HFFc6 (cell line): ENCODE measurements at regions not wholly inside any gene's neighbourhood (a gene's known extent, or its start where the extent isn't known, plus 50 kb on each side); places are given as distances from the start of the nearest gene placed in this dataset.
"Not testable (repeated sequence)": the region's sequence is repeated elsewhere in the genome, so short reads cannot be mapped to it uniquely, and the experiment has no call there.

Experiments
- DNase-seq: peaks from one replicate; pipeline ENCODE4 v3.0.0-alpha.2; 2018
- H3K27ac Mint-ChIP-seq: 2 replicates; pipeline ENCODE4 v1.8.0; 2020; ENCODE audit warnings: mild to moderate bottlenecking, mixed read lengths
- H3K27me3 Mint-ChIP-seq: 2 replicates; pipeline ENCODE4 v1.8.0; 2021; ENCODE audit warnings: mild to moderate bottlenecking, moderate library complexity, mixed read lengths; ENCODE audit not compliant: insufficient read depth
- H3K36me3 Mint-ChIP-seq: 2 replicates; pipeline ENCODE4 v1.8.0; 2021; ENCODE audit warnings: low read depth, mixed read lengths
- H3K4me1 Mint-ChIP-seq: 2 replicates; pipeline ENCODE4 v1.8.0; 2020; ENCODE audit warnings: low read depth, mixed read lengths
- H3K4me3 Mint-ChIP-seq: 2 replicates; pipeline ENCODE4 v1.8.0; 2020; ENCODE audit warnings: mild to moderate bottlenecking, moderate library complexity, mixed read lengths
- H3K9me3 Mint-ChIP-seq: 2 replicates; pipeline ENCODE4 v1.8.0; 2020; ENCODE audit warnings: mild to moderate bottlenecking, mixed read lengths
- TF ChIP-seq, protein P1 (sequence below): fragments of 200-600 bp; sonication (generic); IDR thresholded peaks from 2 replicates; pipeline ENCODE4 v1.5.0; 2021; ENCODE audit warnings: antibody characterized with exemption, mild to moderate bottlenecking

- Mint-ChIP-seq H3K4me1 (no peaks in the 10 kb centered on the region), H3K27me3 (no peaks in the 10 kb centered on the region; the same call in 1 of the 2 replicates), H3K9me3 (peaks cover 28% of the 10 kb centered on the region), H3K4me3 (no peak overlapping the region), H3K27ac (no peak overlapping the region), H3K36me3 (no peaks in the 10 kb centered on the region; the same call in 1 of the 2 replicates)
- TF ChIP-seq, protein P1, sequence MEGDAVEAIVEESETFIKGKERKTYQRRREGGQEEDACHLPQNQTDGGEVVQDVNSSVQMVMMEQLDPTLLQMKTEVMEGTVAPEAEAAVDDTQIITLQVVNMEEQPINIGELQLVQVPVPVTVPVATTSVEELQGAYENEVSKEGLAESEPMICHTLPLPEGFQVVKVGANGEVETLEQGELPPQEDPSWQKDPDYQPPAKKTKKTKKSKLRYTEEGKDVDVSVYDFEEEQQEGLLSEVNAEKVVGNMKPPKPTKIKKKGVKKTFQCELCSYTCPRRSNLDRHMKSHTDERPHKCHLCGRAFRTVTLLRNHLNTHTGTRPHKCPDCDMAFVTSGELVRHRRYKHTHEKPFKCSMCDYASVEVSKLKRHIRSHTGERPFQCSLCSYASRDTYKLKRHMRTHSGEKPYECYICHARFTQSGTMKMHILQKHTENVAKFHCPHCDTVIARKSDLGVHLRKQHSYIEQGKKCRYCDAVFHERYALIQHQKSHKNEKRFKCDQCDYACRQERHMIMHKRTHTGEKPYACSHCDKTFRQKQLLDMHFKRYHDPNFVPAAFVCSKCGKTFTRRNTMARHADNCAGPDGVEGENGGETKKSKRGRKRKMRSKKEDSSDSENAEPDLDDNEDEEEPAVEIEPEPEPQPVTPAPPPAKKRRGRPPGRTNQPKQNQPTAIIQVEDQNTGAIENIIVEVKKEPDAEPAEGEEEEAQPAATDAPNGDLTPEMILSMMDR, result no peak
- no peak for DNase-seq
Observed at GRCh38 chr1:73194965-73195364, 912.6 kb upstream of the NEGR1 start.

DNA sequence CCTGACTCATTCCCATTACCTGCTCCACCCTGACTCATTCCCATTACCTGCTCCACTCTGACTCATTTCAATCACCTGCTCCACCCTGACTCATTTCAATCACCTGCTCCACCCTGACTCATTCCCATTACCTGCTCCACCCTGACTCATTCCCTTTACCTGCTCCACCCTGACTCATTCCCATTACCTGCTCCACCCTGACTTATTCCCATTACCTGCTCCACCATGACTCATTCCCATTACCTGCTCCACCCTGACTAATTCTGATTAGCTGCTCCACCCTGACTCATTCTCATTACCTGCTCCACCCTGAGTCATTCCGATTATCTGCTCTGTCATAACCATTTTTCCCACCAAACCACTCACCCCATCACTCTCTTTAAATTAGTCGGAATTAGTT, 901.2 kb upstream of the NEGR1 start:
- not testable (repeated sequence) for H3K4me1 Mint-ChIP-seq, H3K36me3 Mint-ChIP-seq, DNase-seq, H3K27me3 Mint-ChIP-seq, H3K4me3 Mint-ChIP-seq, H3K27ac Mint-ChIP-seq
- peaks cover 20% of the 10 kb centered on the region for H3K9me3 Mint-ChIP-seq

DNA sequence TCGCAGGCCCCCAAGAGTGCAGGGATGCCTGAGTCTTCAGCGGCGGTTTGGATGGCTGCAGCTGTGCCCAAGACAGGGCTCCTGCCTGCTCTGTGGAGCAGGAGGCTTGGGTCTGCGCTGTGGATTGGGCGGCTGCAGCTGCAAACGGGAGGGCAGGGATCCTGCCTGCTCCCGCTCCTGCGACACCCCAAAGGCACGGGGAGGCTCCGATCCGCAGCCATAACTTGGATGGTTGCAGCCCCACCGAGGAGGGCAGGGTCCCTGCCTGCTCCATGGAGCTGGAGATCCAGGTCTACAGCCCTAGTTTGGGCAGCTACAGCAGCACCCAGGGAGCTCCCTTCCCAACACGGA, 898.8 kb upstream of the NEGR1 start:
- no peak for DNase-seq
- Mint-ChIP-seq H3K27me3 (no peaks in the 10 kb centered on the region; the same call in 1 of the 2 replicates), H3K4me3 (no peak overlapping the region), H3K27ac (no peak overlapping the region), H3K9me3 (peaks cover 18% of the 10 kb centered on the region; the same call in 1 of the 2 replicates), H3K36me3 (no peaks in the 10 kb centered on the region), H3K4me1 (no peaks in the 10 kb centered on the region)
- TF ChIP-seq, protein P1, result no peak

DNA sequence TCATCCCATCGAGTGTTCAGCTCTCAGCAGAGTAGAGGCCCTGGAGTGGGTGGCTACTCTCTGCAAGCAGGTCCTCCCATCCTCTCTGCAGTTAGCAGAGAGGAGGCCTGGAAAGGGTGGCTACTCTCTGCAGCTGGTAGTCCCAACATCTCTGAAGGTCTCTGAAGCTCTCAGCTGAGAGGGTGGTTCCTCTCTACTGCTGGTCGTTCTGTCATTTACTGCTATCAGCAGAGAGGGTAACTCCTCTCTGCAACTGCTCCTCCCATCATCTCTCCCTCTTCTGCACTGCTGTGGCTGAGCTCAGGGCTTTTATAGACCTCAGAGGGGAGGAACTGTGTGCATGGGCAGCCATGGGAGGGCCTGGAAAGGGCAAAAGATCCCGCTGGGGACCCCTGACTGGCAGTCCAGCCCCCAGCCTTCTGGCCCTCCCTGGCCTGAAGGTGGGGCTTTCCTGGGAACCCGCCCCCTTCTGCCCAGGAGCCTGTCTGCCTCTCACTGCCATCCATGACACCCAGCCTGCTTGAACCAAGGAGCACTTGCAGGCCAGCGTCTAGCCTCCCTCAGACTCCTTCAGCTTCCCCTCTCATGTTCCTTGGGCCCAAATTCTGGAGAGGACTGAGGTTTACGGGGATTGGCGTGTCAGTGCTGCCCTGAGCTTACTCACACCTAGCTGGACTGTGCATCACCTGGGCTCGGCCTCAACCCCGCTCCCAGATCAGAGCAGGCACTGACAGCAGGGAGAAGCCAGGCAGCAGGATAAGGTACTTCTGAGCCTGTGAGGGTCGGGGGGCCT, 898.3 kb upstream of the NEGR1 start:
- H3K27ac Mint-ChIP-seq, result no peak overlapping the region
- H3K36me3 Mint-ChIP-seq, result no peaks in the 10 kb centered on the region
- peaks cover 18% of the 10 kb centered on the region; the same call in 1 of the 2 replicates for H3K9me3 Mint-ChIP-seq
- no peak for DNase-seq
- no peak overlapping the region for H3K4me3 Mint-ChIP-seq
- TF ChIP-seq, protein P1, result no peak
- H3K4me1 Mint-ChIP-seq, result no peaks in the 10 kb centered on the region
- H3K27me3 Mint-ChIP-seq, result no peaks in the 10 kb centered on the region; the same call in 1 of the 2 replicates

DNA sequence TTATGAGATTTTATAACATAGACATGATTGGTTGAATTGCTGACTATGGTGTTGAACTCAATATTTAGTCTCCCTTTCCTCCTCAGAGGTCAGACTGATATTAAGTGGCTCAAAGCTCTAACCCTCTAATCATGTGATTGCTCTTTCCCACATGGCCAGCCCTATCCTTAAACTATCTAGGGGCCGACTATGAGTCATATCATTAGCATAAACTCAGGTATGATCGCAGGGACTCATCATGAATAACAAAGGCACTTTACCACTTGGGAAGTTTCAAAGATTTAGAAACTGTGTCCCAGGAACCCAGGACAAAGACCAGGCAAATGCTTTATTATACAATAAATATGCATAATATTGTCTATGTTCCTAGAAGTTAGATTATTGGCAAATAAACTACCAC, 894.6 kb upstream of the NEGR1 start:
- Mint-ChIP-seq H3K9me3 (peaks cover 13% of the 10 kb centered on the region), H3K36me3 (no peaks in the 10 kb centered on the region), H3K27me3 (no peaks in the 10 kb centered on the region), H3K27ac (no peak overlapping the region), H3K4me1 (no peaks in the 10 kb centered on the region), H3K4me3 (no peak overlapping the region)
- TF ChIP-seq, protein P1, result no peak
- no peak for DNase-seq

DNA sequence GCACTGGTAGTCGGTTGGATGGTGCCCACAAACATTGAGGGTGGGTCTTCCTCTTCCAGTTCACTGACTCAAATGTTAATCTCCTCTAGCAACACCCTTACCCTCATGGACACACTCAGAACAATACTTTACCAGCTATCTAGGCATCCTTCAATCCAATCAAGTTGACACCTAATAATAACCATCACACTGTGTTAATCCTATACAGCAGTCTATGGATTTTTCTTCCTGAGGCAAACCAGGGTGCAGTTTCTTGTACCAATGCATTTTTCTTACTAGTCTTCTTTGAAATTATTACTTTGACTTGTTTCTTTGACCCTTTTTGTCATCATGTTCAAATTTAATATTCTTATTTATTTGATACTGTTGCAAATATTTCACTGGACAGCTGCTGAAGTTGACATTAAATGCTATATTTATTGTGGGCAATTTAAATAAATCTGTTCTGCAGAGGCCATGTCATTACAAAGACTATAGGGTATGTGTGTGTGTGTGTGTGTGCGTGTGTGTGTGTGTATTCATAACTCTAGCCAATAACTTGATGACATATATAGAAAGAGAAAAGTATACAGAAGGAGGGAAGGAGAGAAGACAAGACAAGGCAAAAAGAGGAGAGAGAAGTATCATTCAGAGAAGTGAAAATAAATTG, 884.8 kb upstream of the NEGR1 start:
- no peaks in the 10 kb centered on the region for H3K4me1 Mint-ChIP-seq
- H3K27ac Mint-ChIP-seq, result no peak overlapping the region
- TF ChIP-seq, protein P1, result no peak
- no peaks in the 10 kb centered on the region for H3K36me3 Mint-ChIP-seq
- no peak overlapping the region for H3K4me3 Mint-ChIP-seq
- no peaks in the 10 kb centered on the region for H3K27me3 Mint-ChIP-seq
- DNase-seq, result no peak
- H3K9me3 Mint-ChIP-seq, result peaks cover 13% of the 10 kb centered on the region; the same call in 1 of the 2 replicates
